ENCODE measurements at regions not wholly inside any gene's neighbourhood (a gene's known extent, or its start where the extent isn't known, plus 50 kb on each side); places are given as distances from the start of the nearest gene placed in this dataset.
A peak's percentile ranks its signal among the peaks of the same experiment; 100 is the strongest.

DNA sequence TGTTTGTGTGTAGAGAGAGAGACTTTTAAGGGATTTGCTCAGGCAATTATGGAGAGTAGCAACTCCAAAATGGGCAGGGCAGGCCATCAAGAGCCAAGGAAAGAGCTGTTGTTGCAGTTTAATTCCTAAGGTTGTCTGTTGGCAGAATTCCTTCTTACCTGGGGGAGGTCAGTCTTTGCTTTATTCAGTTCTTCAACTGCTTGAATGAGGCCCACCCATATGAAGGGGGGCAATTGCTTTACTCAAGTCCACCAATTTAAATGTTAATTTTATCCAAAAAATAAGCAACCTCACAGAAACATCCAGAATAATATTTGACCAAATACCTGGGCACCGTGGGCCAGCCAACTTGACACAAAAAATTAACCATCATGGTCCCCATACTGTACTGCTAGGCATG lies 137.7 kb upstream of the KLHL25 start:
- 100% methylated on average over 1 of the region's 1 CpG; no CpG with 5 or more reads in 1 of the 2 donors for WGBS, 2 donors (ENCODE audit: low coverage in 1 of 2)
- ATAC-seq = no peak
- Histone ChIP-seq H3K36me3 (no peaks in the 10 kb centered on the region), H3K9me3 (no peaks in the 10 kb centered on the region), H3K27ac (no peak overlapping the region), H3K4me1 (no peaks in the 10 kb centered on the region), H3K4me3 (no peak overlapping the region), H3K27me3 (no peaks in the 10 kb centered on the region)
- no peak for TF ChIP-seq POLR2AphosphoS5 (IDR thresholded peaks at IDR 0.05)
- TF ChIP-seq EP300 (IDR thresholded peaks at IDR 0.05) = no peak
- no peak for TF ChIP-seq POLR2A (IDR thresholded peaks at IDR 0.05)
- TF ChIP-seq, protein P1, sequence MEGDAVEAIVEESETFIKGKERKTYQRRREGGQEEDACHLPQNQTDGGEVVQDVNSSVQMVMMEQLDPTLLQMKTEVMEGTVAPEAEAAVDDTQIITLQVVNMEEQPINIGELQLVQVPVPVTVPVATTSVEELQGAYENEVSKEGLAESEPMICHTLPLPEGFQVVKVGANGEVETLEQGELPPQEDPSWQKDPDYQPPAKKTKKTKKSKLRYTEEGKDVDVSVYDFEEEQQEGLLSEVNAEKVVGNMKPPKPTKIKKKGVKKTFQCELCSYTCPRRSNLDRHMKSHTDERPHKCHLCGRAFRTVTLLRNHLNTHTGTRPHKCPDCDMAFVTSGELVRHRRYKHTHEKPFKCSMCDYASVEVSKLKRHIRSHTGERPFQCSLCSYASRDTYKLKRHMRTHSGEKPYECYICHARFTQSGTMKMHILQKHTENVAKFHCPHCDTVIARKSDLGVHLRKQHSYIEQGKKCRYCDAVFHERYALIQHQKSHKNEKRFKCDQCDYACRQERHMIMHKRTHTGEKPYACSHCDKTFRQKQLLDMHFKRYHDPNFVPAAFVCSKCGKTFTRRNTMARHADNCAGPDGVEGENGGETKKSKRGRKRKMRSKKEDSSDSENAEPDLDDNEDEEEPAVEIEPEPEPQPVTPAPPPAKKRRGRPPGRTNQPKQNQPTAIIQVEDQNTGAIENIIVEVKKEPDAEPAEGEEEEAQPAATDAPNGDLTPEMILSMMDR (IDR thresholded peaks at IDR 0.05) = no peak

DNA sequence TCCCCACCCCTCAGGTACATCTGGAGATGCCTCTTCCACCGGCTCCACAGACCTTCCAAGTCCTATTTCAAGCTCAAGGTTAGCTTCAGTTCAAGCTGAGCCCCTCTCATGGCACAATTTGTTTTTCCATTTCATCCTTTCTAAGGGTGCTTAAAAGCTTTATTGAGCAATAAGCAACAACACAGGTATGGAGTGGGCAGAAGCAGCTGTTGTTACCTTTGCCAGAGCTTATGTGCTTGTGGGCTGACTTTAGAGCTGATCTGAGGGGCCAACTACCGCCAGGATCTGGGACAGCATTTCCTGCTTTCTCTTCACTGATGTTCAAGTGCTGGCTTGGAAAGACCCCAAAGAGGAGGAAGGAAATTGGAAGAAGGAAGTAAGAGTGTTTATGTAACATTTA lies 140.0 kb upstream of the KLHL25 start:
- no peak for ATAC-seq
- no peaks in the 10 kb centered on the region for H3K36me3 ChIP-seq
- H3K9me3 ChIP-seq = no peaks in the 10 kb centered on the region
- H3K4me1 ChIP-seq = no peaks in the 10 kb centered on the region
- no peak for TF ChIP-seq POLR2A (IDR thresholded peaks at IDR 0.05)
- TF ChIP-seq, protein P1 (IDR thresholded peaks at IDR 0.05) = no peak
- H3K4me3 ChIP-seq = no peak overlapping the region
- H3K27me3 ChIP-seq = no peaks in the 10 kb centered on the region
- no peak overlapping the region for H3K27ac ChIP-seq
- 88% methylated on average over 1 of the region's 2 CpGs; no CpG with 5 or more reads in 1 of the 2 donors for WGBS, 2 donors (ENCODE audit: low coverage in 1 of 2)

DNA sequence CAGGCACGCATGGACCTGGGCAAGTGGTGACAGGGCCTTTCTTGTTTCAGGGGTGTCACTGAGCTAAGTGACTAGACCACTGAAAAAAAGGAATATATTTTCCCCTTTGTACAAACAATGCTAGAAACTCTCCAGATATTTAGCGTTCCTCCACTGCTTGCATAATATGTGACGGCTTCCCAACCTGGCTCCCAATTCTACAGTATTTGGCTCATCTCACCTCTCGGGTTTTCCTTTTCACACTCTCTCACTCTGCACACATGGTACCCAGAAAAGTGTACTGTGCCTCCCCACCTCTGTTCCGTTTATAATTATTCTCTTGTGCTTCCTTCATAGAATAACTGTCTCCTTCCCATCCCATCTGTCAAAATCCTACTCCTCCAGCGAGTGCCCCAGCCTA lies 140.5 kb upstream of the KLHL25 start:
- no peaks in the 10 kb centered on the region for H3K27me3 ChIP-seq
- H3K9me3 ChIP-seq = no peaks in the 10 kb centered on the region
- H3K36me3 ChIP-seq = no peaks in the 10 kb centered on the region
- TF ChIP-seq POLR2AphosphoS5 (IDR thresholded peaks at IDR 0.05) = no peak
- TF ChIP-seq, protein P1 (IDR thresholded peaks at IDR 0.05) = no peak
- no peak for TF ChIP-seq POLR2A (IDR thresholded peaks at IDR 0.05)
- no peak for TF ChIP-seq EP300 (IDR thresholded peaks at IDR 0.05)
- H3K4me3 ChIP-seq = no peak overlapping the region
- no peak overlapping the region for H3K27ac ChIP-seq
- no peak for ATAC-seq
- WGBS, 2 donors (ENCODE audit: low coverage in 1 of 2) = 79 to 92% methylated on average over 4 to 6 of the region's 6 CpGs
- no peaks in the 10 kb centered on the region for H3K4me1 ChIP-seq

DNA sequence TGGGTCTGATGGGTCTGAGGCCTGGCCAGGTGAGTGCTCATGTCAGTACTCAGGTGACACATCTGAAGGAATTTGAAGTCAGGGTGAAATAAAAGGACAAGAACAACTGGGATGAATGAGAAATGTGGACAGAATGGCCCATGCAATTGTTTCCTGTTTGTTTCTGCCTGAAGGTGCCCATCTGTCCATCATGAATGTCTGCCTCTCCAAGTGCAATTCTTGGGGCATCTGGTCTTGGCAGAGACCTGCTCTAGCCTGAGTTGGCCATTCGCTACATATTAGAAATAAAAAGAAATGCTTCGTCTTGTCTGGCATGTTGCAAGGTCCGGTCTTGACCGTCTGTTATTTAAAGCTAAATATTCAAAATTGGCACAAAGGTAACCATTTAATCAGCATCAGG lies 142.0 kb upstream of the AGBL1 start:
- Histone ChIP-seq H3K27me3 (no peaks in the 10 kb centered on the region), H3K4me1 (no peaks in the 10 kb centered on the region), H3K36me3 (no peaks in the 10 kb centered on the region), H3K9me3 (no peaks in the 10 kb centered on the region), H3K27ac (no peak overlapping the region), H3K4me3 (no peak overlapping the region)
- WGBS, 2 donors (ENCODE audit: low coverage in 1 of 2) = 90 to 92% methylated on average over 4 of the region's 4 CpGs
- TF ChIP-seq POLR2AphosphoS5 (IDR thresholded peaks at IDR 0.05) (no peak), EP300 (IDR thresholded peaks at IDR 0.05) (no peak), POLR2A (IDR thresholded peaks at IDR 0.05) (no peak)
- TF ChIP-seq, protein P1 (IDR thresholded peaks at IDR 0.05) = no peak
- no peak for ATAC-seq

DNA sequence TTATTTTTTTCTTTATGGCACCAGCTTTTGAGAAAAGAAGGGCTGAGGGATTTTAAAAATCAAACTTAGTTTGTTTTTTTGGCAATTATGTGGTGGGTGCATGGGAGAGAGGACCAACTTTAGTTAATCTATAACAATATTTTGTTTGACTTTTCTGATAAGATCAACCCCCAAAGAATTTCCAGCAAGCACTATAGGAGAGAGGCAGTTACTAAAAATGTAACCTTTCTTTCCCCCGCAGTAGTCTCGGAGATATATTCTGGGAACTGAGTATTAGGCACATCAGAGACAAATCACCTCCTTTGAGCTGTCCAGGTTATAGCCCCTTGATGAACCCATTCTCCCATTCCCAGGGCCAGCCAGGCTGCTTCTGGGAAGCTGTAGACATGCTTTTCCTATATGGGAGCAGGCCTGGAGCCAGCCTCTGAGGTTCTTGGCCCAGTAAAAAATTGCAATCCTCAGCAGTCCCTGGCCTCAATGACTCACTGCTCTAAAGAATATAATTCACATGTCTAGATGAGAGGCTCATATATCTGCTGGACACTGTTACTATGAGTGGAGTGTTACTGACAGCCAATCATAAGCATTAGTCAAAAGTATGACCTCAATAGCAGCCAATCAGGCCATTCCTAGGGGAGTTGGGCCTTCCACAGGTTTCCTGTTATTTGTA lies 138.3 kb upstream of the AGBL1 start:
- Histone ChIP-seq H3K4me3 (no peak overlapping the region), H3K9me3 (no peaks in the 10 kb centered on the region), H3K27ac (no peak overlapping the region), H3K4me1 (no peaks in the 10 kb centered on the region), H3K27me3 (no peaks in the 10 kb centered on the region), H3K36me3 (no peaks in the 10 kb centered on the region)
- TF ChIP-seq, protein P1 (IDR thresholded peaks at IDR 0.05) = no peak
- peak; percentile 18 for TF ChIP-seq POLR2AphosphoS5 (IDR thresholded peaks at IDR 0.05)
- ATAC-seq = no peak
- 62 to 78% methylated on average over 2 of the region's 2 CpGs for WGBS, 2 donors (ENCODE audit: low coverage in 1 of 2)
